WTC11 (cell line): ENCODE measurements at regions not wholly inside any gene's neighbourhood (a gene's known extent, or its start where the extent isn't known, plus 50 kb on each side); places are given as distances from the start of the nearest gene placed in this dataset.

Experiments used
- ATAC-seq: fragments of 200-7000 bp; cut with Tn5 transposase; 2 replicates; pipeline ENCODE4 v1.10.0; 2021; ENCODE audit warnings: mild to moderate bottlenecking, moderate library complexity
- CTCF ChIA-PET: fragments of 300-600 bp; sonication (Branson Sonifier 250); formaldehyde crosslinking; loops from one replicate; lab custom pipeline; 2021; ENCODE audit warnings: antibody characterized with exemption; lab: Charles Lee
- POLR2A ChIA-PET: fragments of 350-600 bp; sonication (Branson Sonifier 250); formaldehyde crosslinking; loops from one replicate; lab custom pipeline; 2021; ENCODE audit warnings: antibody characterized with exemption; lab: Charles Lee
- DNase-seq: peaks from one replicate; pipeline ENCODE4 v3.0.0; 2021; ENCODE audit warnings: low spot score
- H3K27ac Mint-ChIP-seq: 2 replicates; pipeline ENCODE4 v1.8.0; 2021; ENCODE audit warnings: mixed read lengths
- H3K27me3 Mint-ChIP-seq: 2 replicates; pipeline ENCODE4 v1.8.0; 2021; ENCODE audit warnings: low read depth, mild to moderate bottlenecking, moderate library complexity, mixed read lengths
- H3K36me3 Mint-ChIP-seq: 2 replicates; pipeline ENCODE4 v1.8.0; 2021; ENCODE audit warnings: mixed read lengths
- H3K4me1 Mint-ChIP-seq: 2 replicates; pipeline ENCODE4 v1.8.0; 2022; ENCODE audit warnings: mixed read lengths
- H3K4me3 Mint-ChIP-seq: 2 replicates; pipeline ENCODE4 v1.8.0; 2021; ENCODE audit warnings: mild to moderate bottlenecking, moderate library complexity, mixed read lengths
- H3K9me3 Mint-ChIP-seq: 2 replicates; pipeline ENCODE4 v1.8.0; 2021; ENCODE audit warnings: mixed read lengths
- ATF1 ChIP-seq: sonication (generic); formaldehyde crosslinking; IDR thresholded peaks from 2 replicates; pipeline ENCODE4 v1.8.1; 2023; ENCODE audit warnings: mild to moderate bottlenecking, moderate library complexity, missing genetic modification reagents
- CTCF ChIP-seq: fragments of 200-600 bp; IDR thresholded peaks from 2 replicates; pipeline ENCODE4 v1.8.0; 2022; ENCODE audit warnings: antibody characterized with exemption
- E2F4 ChIP-seq: sonication (generic); formaldehyde crosslinking; IDR thresholded peaks from 2 replicates; pipeline ENCODE4 v1.8.1; 2022; ENCODE audit warnings: low read depth, mild to moderate bottlenecking, moderate library complexity, missing genetic modification reagents, borderline replicate concordance
- ERG ChIP-seq: fragments of 250-450 bp; sonication (Bioruptor Pico); IDR thresholded peaks from 2 replicates; pipeline ENCODE4 v1.8.0; 2021; ENCODE audit warnings: mild to moderate bottlenecking
- FOXP4 ChIP-seq: sonication (generic); formaldehyde crosslinking; IDR thresholded peaks from 2 replicates; pipeline ENCODE4 v1.8.0; 2022; ENCODE audit warnings: mild to moderate bottlenecking, missing genetic modification reagents
- GABPB1 ChIP-seq: sonication (generic); formaldehyde crosslinking; IDR thresholded peaks from 2 replicates; pipeline ENCODE4 v1.8.1; 2023; ENCODE audit warnings: mild to moderate bottlenecking, missing genetic modification reagents
- GTF2I ChIP-seq: fragments of 250-450 bp; sonication (Bioruptor Pico); conservative IDR thresholded peaks from 2 replicates; pipeline ENCODE4 v1.4.0; 2021; ENCODE audit warnings: mild to moderate bottlenecking
- KAT7 ChIP-seq: sonication (generic); formaldehyde crosslinking; IDR thresholded peaks from 2 replicates; pipeline ENCODE4 v1.8.1; 2023; ENCODE audit warnings: missing genetic modification reagents, mild to moderate bottlenecking, borderline replicate concordance
- MYBL2 ChIP-seq: sonication (generic); formaldehyde crosslinking; IDR thresholded peaks from 2 replicates; pipeline ENCODE4 v1.8.1; 2023; ENCODE audit warnings: mild to moderate bottlenecking, moderate library complexity, missing genetic modification reagents
- NFYB ChIP-seq: sonication (generic); formaldehyde crosslinking; conservative IDR thresholded peaks from 2 replicates; pipeline ENCODE4 v1.8.0; 2022; ENCODE audit warnings: low read depth, missing genetic modification reagents
- PRRX2 ChIP-seq: fragments of 250-450 bp; sonication (Bioruptor Pico); IDR thresholded peaks from 2 replicates; pipeline ENCODE4 v1.8.0; 2021; ENCODE audit warnings: mild to moderate bottlenecking
- TEAD4 ChIP-seq: sonication (generic); formaldehyde crosslinking; IDR thresholded peaks from 2 replicates; pipeline ENCODE4 v1.8.0; 2022; ENCODE audit warnings: mild to moderate bottlenecking, missing genetic modification reagents
- ZBTB21 ChIP-seq: sonication (generic); formaldehyde crosslinking; IDR thresholded peaks from 2 replicates; pipeline ENCODE4 v1.8.1; 2023; ENCODE audit warnings: mild to moderate bottlenecking, missing genetic modification reagents, borderline replicate concordance
- ZNF263 ChIP-seq: sonication (generic); formaldehyde crosslinking; IDR thresholded peaks from 2 replicates; pipeline ENCODE4 v1.8.1; 2022; ENCODE audit warnings: low read depth, mild to moderate bottlenecking, moderate library complexity, missing genetic modification reagents
- ZNF281 ChIP-seq: sonication (generic); formaldehyde crosslinking; IDR thresholded peaks from 2 replicates; pipeline ENCODE4 v1.8.0; 2023; ENCODE audit warnings: mild to moderate bottlenecking, missing genetic modification reagents
- ZNF425 ChIP-seq: fragments of 250-450 bp; sonication (Bioruptor Pico); conservative IDR thresholded peaks from 2 replicates; pipeline ENCODE4 v1.9.0; 2021; ENCODE audit warnings: mild to moderate bottlenecking
- ZNF532 ChIP-seq: fragments of 250-450 bp; sonication (Bioruptor Pico); IDR thresholded peaks from 2 replicates; pipeline ENCODE4 v1.9.0; 2021; ENCODE audit warnings: mild to moderate bottlenecking, borderline replicate concordance

- TF ChIP-seq ERG (CRISPR knock-in tag) (no peak), FOXP4 (CRISPR knock-in tag) (no peak), GTF2I (CRISPR knock-in tag) (no peak), ZNF263 (CRISPR knock-in tag) (no peak)
These were observed 72.3 kb upstream of the RNF32 start (continued) for GRCh38 chr7:156568258-156568657.

GRCh38 chr7:156566812-156567549, 73.6 kb upstream of the RNF32 start:
- ATAC-seq = no peak
- H3K4me3 Mint-ChIP-seq = no peak overlapping the region
- POLR2A ChIA-PET = no interaction called here
- TF ChIP-seq ZBTB21 (CRISPR knock-in tag) = no peak
- TF ChIP-seq ZNF532 (CRISPR knock-in tag) = no peak
- no peak for TF ChIP-seq ZNF425 (CRISPR knock-in tag)
- no peak for TF ChIP-seq ATF1
- TF ChIP-seq PRRX2 = no peak
- no peak for TF ChIP-seq CTCF
- no peak for TF ChIP-seq TEAD4 (CRISPR knock-in tag)
- TF ChIP-seq ZNF281 (CRISPR knock-in tag) = no peak
- TF ChIP-seq E2F4 (CRISPR knock-in tag) = no peak
- no peak for TF ChIP-seq GABPB1 (CRISPR knock-in tag)
- no peak for TF ChIP-seq NFYB (CRISPR knock-in tag)
- TF ChIP-seq MYBL2 (CRISPR knock-in tag) = no peak
- no peak for TF ChIP-seq KAT7

More at GRCh38 chr7:156566812-156567549, 73.6 kb upstream of the RNF32 start:
- H3K36me3 Mint-ChIP-seq = peaks cover 23% of the 10 kb centered on the region
- H3K27me3 Mint-ChIP-seq = no peaks in the 10 kb centered on the region
- DNase-seq = no peak
- H3K27ac Mint-ChIP-seq = no peak overlapping the region
- peaks cover 39% of the 10 kb centered on the region for H3K9me3 Mint-ChIP-seq
- no peaks in the 10 kb centered on the region; the same call in 1 of the 2 replicates for H3K4me1 Mint-ChIP-seq
- CTCF ChIA-PET = no interaction called here
